Ovary (tissue), 3 donors: ENCODE measurements at regions not wholly inside any gene's neighbourhood (a gene's known extent, or its start where the extent isn't known, plus 50 kb on each side); places are given as distances from the start of the nearest gene placed in this dataset.

Experiments used
- CTCF ChIP-seq, 3 donors: fragments of 450-650 bp in 2 of 3; fragments of 200-600 bp in 1 of 3; IDR thresholded peaks; one replicate each; pipeline versions ENCODE4 v1.5.1 to v1.8.0; 2016 to 2022; ENCODE audit warnings: antibody characterized with exemption in 3 of 3, mild to moderate bottlenecking in 1 of 3
- EP300 ChIP-seq: sonication (generic); formaldehyde crosslinking; IDR thresholded peaks from one replicate; pipeline ENCODE4 v1.6.1; 2017; ENCODE audit warnings: antibody characterized with exemption
- POLR2A ChIP-seq: fragments of 450-650 bp; IDR thresholded peaks from one replicate; pipeline ENCODE4 v1.6.1; 2017; ENCODE audit warnings: antibody characterized with exemption, mild to moderate bottlenecking, moderate library complexity
- donor health status: DM: no; HTN: no; CAD: no.

GRCh38 chr4:20416800-20417199, 165.1 kb downstream of the SLIT2 start:
- TF ChIP-seq EP300 (no peak), CTCF (IDR thresholded peaks at IDR 0.05) (no peak), POLR2A (no peak)
